22Rv1 (cell line): ENCODE measurements at regions not wholly inside any gene's neighbourhood (a gene's known extent, or its start where the extent isn't known, plus 50 kb on each side); places are given as distances from the start of the nearest gene placed in this dataset.

ENCODE experiments used
- H3K27ac ChIP-seq: fragments of 450-650 bp; 2 replicates; pipeline ENCODE4 v1.5.1; 2017
- ZFX ChIP-seq: fragments of 450-650 bp; IDR thresholded peaks from 2 replicates; pipeline ENCODE4 v1.6.1; 2017; ENCODE audit warnings: antibody characterized with exemption, borderline replicate concordance
- TF ChIP-seq, protein P1 (sequence below): fragments of 450-650 bp; IDR thresholded peaks from 2 replicates; pipeline ENCODE4 v1.5.1; 2017; ENCODE audit warnings: mild to moderate bottlenecking

DNA sequence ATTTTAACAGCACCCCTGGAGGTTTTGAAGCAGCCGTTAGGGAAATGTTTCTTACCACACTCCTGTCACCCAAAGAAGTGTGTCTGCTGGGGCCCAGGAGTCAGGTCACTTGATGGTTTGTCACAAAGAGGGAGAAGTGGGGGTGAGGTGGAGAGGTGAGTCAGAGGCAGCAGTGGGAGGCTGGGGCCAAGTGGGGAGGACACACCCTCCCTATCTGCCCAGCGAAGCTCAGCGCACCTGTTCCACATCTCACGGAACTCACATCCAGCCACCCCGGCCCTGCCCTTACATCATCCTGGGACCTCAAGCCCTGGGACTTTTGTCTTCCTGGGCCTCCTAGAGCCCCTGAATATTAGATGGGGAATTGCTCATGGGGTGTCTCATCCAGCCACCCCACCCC, 171.1 kb upstream of the SMIM23 start:
- H3K27ac ChIP-seq, result no peak overlapping the region
- no peak for TF ChIP-seq ZFX
- TF ChIP-seq, protein P1, sequence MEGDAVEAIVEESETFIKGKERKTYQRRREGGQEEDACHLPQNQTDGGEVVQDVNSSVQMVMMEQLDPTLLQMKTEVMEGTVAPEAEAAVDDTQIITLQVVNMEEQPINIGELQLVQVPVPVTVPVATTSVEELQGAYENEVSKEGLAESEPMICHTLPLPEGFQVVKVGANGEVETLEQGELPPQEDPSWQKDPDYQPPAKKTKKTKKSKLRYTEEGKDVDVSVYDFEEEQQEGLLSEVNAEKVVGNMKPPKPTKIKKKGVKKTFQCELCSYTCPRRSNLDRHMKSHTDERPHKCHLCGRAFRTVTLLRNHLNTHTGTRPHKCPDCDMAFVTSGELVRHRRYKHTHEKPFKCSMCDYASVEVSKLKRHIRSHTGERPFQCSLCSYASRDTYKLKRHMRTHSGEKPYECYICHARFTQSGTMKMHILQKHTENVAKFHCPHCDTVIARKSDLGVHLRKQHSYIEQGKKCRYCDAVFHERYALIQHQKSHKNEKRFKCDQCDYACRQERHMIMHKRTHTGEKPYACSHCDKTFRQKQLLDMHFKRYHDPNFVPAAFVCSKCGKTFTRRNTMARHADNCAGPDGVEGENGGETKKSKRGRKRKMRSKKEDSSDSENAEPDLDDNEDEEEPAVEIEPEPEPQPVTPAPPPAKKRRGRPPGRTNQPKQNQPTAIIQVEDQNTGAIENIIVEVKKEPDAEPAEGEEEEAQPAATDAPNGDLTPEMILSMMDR, result no peak

DNA sequence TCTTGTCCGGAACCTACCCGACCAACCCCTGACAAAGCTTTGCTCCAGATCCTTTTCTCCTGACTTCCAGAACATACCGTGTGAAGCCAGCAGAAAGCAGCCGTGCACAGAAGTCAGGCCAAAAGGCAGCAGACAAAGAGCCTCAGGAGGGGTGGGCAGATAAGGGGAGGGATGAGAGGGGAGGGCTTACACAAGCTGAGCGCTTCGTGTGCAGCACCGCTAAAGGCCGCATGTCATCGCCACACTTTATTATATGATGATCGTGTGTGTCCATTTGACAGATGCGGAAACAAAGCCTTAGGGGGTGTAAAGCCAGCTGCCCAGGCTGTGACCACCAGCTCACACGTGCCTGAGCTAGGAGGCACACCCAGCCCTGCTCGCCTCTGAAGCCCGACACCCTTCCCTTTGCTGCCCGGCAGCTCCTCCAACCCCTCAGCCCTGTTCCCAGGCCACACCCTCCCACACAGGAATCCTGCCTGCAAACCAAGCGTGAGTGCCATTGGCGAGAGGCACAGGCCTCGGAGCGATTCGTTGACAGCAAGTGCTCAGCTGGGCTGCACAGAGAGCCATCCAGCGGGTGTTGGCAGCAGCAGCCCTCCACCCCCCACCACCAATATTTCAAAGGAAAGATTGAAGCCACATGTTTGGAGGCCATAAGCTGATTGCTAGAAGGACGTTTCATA, 170.5 kb upstream of the SMIM23 start:
- H3K27ac ChIP-seq, result no peak overlapping the region

DNA sequence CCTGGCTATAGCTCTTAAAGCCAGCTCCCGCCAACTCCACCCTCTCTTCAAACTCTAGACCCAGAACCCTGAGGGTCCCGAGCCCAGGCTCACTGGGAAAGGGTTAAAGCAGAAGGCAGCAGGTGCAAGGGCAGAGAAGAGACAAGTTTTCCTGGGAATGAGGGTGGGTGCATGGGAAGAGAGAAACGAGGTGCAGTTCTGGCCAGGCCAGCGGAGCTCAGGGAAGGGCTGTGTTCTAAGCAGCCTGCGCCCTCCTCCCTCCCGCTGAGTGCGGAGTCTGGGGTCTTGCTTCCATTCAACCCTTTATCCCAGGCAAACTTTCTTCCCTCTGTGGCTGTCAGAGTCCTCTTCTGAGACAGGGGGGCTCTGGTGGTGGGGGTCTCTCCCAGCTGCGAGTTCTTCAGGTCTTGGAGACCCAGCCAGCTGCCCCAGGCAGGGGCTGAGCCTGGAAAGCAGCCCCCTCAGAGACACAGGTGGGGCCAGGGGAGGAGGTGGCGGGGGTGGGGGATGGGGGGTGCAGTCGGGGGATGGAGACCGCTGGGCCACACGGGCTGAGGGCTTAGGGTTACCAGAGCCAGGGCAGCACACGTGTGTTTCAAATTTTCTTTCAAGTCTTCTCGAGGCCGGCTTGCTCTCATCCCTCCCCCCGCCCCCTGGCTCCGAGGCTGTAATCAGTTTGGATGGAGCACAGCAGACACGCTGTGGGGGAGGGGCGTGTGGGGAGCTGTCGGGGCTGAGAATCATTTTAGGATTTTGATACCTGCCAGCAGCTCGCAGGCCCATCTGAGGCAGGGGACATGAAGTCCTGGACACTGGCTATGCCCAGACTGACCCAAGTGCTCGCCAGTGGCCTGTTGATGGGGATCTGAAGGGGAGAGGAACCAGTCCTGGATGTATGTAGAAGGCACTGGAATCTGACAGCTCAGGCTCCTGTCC, 169.6 kb upstream of the SMIM23 start:
- TF ChIP-seq, protein P1, result no peak
- TF ChIP-seq ZFX, result no peak
- no peak overlapping the region for H3K27ac ChIP-seq

More for the DNA sequence above, 170.5 kb upstream of the SMIM23 start:
- TF ChIP-seq, protein P1, result no peak
- no peak for TF ChIP-seq ZFX

DNA sequence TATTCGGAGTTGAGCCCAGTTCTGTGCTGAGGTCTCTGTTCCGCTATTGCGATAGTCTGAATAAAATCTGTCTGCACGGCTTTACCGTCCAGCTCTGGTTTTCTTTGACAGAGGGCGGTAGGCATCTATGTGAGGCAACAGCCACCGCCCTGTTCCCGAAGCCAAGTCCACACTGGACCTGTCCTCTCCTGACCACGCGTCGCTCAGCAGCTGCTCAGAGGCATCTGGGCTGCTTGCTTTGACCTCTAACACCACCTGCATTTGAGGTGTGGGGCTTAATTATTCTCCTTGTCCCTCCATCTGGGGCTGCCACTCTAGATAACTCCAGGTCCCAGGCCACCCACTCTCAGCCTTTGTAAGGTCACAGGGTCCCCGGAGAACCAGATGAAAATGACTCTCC, 168.4 kb upstream of the SMIM23 start:
- TF ChIP-seq, protein P1, result no peak
- no peak for TF ChIP-seq ZFX
- no peak overlapping the region for H3K27ac ChIP-seq

DNA sequence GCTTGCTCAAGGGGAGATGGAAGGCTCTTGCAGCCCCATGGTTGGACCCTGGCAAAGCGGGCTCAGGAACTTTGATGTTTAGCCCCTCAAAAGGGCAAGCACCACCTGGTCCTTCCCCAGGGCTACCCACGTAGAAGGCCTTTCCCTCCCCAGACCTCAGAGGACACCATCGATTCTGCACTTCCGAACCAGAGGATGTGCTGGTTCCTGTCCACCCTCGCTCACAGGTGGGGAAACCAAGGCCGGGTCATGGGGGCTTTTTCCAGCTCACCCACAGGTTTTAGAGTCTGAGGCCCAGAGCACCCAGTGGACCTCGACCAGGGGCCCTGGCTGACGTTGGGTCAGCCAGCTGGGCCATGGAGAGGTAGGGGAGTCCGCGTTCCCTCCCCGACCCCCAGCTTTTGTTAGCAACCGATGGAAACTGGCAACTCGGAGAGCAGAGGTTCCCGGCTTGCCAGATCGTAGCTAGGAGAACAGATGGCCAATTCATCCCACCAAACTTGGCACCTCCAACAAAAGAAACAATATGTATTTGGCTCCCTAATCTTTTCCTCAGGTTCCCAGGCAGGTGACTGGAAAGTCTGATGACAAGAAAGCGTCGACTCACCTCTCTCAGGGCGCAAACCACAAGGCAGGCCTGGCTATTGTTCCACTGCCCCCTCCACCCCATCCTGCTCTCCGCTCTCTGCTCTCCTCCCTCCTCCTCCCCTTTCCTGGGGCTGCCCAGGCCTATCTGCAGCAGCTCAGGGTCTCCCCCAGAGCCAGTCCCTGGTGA, 167.6 kb upstream of the SMIM23 start:
- TF ChIP-seq, protein P1, result no peak
- no peak for TF ChIP-seq ZFX
- H3K27ac ChIP-seq, result no peak overlapping the region

DNA sequence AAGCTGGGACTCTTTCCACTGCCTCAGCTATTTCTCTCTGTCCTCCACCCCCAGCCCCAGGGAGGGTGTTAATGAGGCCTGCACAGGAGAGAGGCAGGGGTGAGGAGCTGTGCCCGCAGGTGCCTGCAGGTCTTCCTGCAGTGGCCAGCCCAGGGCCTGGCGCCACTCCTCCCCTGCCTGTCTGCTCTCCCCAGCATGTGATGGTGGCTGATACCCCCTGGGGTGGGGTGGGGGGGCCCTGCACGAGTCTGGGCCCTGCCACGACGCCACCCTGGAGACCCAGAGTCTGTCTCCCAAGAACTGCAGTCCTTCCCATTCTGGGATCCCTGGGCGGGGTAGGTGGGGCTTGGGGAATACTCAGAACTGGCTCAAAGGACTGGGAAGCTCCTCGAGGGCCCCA, 166.4 kb upstream of the SMIM23 start:
- no peak overlapping the region for H3K27ac ChIP-seq
- no peak for TF ChIP-seq ZFX
- TF ChIP-seq, protein P1, result no peak
